Chondrocyte (in vitro differentiated cells): ENCODE measurements at regions not wholly inside any gene's neighbourhood (a gene's known extent, or its start where the extent isn't known, plus 50 kb on each side); places are given as distances from the start of the nearest gene placed in this dataset.

Experiments used
- DNase-seq: peaks from one replicate; pipeline ENCODE4 v3.0.0; 2021; ENCODE audit warnings: mixed read lengths, low spot score
- H3K27ac Mint-ChIP-seq: one replicate; pipeline ENCODE4 v1.8.0; 2021; ENCODE audit warnings: mild to moderate bottlenecking, moderate library complexity, mixed read lengths; ENCODE audit not compliant: unreplicated experiment
- H3K27me3 Mint-ChIP-seq: 2 replicates; pipeline ENCODE4 v1.8.0; 2021; ENCODE audit warnings: low read depth, mixed read lengths
- H3K36me3 Mint-ChIP-seq: 2 replicates; pipeline ENCODE4 v1.8.0; 2021; ENCODE audit warnings: low read depth, mixed read lengths
- H3K4me1 Mint-ChIP-seq: 2 replicates; pipeline ENCODE4 v1.8.0; 2021; ENCODE audit warnings: low read depth, mild to moderate bottlenecking, mixed read lengths
- H3K4me3 Mint-ChIP-seq: one replicate; pipeline ENCODE4 v1.8.0; 2021; ENCODE audit warnings: mild to moderate bottlenecking, moderate library complexity, mixed read lengths; ENCODE audit not compliant: unreplicated experiment
- H3K9me3 Mint-ChIP-seq: 2 replicates; pipeline ENCODE4 v1.8.0; 2021; ENCODE audit warnings: low read depth, mixed read lengths
- TF ChIP-seq, protein P1 (sequence below): fragments of 200-600 bp; sonication (generic); IDR thresholded peaks from 2 replicates; pipeline ENCODE4 v1.5.0; 2021; ENCODE audit warnings: antibody characterized with exemption, mild to moderate bottlenecking, moderate library complexity

DNA sequence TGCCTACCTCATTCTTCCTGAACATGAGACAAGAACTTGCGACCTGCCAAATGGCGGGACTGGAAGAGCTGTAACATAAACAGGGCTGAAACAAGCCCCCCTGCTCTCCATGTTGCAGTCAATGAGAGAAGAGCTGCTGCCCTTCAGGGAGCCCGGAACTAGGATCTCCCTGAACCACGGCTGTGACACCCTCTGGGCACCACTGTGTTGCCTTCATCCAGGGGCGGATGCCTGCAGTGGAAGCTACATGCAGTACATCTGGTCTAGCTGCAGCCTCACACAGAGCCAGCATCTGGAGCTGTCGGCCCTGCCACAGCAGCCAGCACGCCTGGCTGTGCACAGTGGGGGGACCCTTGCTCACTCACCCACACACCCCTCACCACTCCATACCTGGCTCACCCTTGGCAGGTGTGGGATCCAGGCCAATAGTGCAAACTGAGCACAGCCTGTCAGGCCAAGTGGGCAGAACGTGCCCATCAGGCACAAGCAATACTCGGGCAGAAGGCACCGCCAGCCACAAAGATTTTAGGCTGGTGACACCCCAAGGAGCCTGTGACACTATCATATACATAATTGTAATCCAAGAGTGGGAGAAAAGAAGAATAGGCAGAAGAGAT, 451.3 kb downstream of the HTR1B start:
- H3K9me3 Mint-ChIP-seq: peaks cover 5% of the 10 kb centered on the region

DNA sequence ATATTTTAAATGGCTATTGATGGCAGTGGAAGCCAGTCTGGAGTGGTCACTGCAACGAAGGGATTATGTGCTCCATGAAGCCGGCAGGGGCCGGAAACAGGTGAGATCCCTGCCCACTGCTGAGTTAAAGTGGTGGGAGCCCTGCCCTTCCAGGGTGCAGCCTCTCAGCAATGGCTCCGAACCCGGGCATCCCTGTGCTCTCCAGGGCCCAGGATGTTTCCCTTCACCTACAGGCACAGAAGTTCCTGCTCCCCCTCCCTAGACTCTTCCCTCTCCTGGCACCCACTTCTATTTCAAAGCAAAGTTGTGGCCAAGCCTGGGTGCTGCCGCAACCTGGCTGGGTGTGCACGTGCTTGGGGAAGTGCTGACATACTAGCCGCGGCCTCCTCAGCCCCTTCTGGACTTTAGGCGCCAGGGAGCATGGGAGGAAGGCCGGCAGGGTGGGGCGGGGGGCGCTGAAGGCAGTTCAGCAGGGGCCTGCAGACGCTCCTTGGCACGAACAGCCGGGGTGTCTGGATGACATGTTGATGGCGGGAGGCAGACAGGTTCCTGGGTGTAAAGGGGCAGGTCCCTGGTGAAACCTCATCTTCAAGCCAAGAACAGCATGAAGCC, 452.3 kb downstream of the HTR1B start:
- Mint-ChIP-seq H3K27ac (no peak overlapping the region), H3K9me3 (peaks cover 8% of the 10 kb centered on the region), H3K36me3 (no peaks in the 10 kb centered on the region), H3K27me3 (no peaks in the 10 kb centered on the region), H3K4me1 (peaks cover 12% of the 10 kb centered on the region), H3K4me3 (no peak overlapping the region)
- TF ChIP-seq, protein P1, sequence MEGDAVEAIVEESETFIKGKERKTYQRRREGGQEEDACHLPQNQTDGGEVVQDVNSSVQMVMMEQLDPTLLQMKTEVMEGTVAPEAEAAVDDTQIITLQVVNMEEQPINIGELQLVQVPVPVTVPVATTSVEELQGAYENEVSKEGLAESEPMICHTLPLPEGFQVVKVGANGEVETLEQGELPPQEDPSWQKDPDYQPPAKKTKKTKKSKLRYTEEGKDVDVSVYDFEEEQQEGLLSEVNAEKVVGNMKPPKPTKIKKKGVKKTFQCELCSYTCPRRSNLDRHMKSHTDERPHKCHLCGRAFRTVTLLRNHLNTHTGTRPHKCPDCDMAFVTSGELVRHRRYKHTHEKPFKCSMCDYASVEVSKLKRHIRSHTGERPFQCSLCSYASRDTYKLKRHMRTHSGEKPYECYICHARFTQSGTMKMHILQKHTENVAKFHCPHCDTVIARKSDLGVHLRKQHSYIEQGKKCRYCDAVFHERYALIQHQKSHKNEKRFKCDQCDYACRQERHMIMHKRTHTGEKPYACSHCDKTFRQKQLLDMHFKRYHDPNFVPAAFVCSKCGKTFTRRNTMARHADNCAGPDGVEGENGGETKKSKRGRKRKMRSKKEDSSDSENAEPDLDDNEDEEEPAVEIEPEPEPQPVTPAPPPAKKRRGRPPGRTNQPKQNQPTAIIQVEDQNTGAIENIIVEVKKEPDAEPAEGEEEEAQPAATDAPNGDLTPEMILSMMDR: no peak
- DNase-seq: peak; percentile 75

More for the DNA sequence above, 451.3 kb downstream of the HTR1B start:
- Mint-ChIP-seq H3K27ac (no peak overlapping the region), H3K4me3 (no peak overlapping the region), H3K27me3 (no peaks in the 10 kb centered on the region), H3K4me1 (peaks cover 12% of the 10 kb centered on the region), H3K36me3 (no peaks in the 10 kb centered on the region)
- DNase-seq: no peak
- TF ChIP-seq, protein P1: no peak

DNA sequence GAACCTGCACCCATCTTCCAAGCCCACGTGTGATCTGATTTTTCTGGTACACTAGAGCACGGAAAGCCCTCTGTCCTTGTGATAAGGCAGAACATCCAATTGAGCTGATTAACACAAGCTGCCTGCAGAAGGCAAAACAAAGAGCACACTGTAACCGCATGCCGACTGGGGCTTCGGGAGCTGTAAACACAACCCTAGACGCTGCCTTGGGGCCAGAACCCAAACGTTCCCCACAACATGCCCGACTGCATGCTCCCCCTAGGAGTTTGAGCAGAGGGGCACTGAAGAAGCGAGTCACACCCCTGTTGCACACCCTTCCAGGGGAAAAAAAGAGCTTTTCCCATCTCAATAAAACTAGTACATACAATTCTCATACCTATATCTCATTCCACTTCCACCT, 470.7 kb downstream of the HTR1B start:
- Mint-ChIP-seq H3K27ac (no peak overlapping the region), H3K9me3 (no peaks in the 10 kb centered on the region), H3K27me3 (peaks cover 13% of the 10 kb centered on the region), H3K4me1 (no peaks in the 10 kb centered on the region), H3K36me3 (peaks cover 1% of the 10 kb centered on the region), H3K4me3 (no peak overlapping the region)
- TF ChIP-seq, protein P1: no peak
- no peak for DNase-seq

DNA sequence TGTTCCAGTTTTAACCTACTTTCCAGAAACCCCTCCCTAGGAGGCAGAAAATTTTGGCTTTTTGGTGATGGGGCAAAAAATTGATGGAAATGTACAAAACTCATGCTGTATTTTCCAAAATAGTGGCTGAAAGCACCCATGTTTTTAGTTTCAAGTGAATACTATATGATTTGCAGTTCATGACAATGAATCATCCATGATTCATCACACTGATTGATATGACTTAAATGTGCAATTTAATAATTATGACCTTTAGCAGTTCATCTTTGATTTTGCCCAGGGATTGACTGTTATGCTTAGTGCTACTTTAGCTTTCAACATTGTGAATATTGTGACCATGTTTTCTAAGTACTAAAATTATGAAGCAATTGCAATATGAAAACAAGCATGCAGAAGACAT, 478.7 kb downstream of the HTR1B start:
- TF ChIP-seq, protein P1: no peak
- no peaks in the 10 kb centered on the region for H3K4me1 Mint-ChIP-seq
- H3K9me3 Mint-ChIP-seq: no peaks in the 10 kb centered on the region
- no peaks in the 10 kb centered on the region for H3K36me3 Mint-ChIP-seq
- no peak overlapping the region for H3K4me3 Mint-ChIP-seq
- H3K27me3 Mint-ChIP-seq: no peaks in the 10 kb centered on the region
- H3K27ac Mint-ChIP-seq: no peak overlapping the region
- no peak for DNase-seq

DNA sequence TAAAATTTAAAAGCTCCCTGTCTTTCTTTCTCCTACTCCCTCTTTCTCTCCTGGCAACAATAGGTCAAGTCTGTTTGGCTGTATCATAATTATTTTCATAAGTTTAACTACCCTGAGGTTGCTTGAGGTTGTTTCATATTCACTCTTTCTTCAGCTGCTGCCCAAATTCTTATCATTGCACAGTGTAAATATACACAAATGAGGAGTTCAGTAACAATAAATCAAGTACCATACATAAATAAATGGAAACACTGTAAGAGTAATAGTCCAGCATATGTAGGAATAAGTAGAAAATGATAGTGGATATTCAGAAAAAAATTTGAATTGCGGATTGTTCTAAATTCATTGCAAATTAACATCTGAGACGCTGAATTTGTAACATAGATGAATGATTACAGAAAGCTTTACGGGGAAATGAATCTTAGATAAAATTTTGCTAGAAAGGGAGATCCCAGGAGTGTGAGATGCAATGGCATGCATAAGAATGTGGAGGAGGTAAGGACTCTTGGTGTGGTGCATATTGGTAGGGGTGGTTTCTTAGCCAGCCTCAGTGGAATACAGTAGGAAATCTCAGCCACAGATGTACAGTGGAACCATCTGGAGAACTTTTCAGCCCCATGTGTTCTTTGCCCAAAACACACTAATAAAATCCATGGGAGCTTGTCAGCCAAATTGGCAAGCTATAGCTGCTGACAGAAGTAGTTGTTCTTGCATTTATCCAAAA, 480.7 kb downstream of the HTR1B start:
- no peaks in the 10 kb centered on the region for H3K4me1 Mint-ChIP-seq
- H3K27me3 Mint-ChIP-seq: no peaks in the 10 kb centered on the region
- TF ChIP-seq, protein P1: no peak
- H3K4me3 Mint-ChIP-seq: no peak overlapping the region
- no peak for DNase-seq
- H3K27ac Mint-ChIP-seq: no peak overlapping the region
- H3K9me3 Mint-ChIP-seq: no peaks in the 10 kb centered on the region
- H3K36me3 Mint-ChIP-seq: no peaks in the 10 kb centered on the region
